ENCODE measurements at regions not wholly inside any gene's neighbourhood (a gene's known extent, or its start where the extent isn't known, plus 50 kb on each side); places are given as distances from the start of the nearest gene placed in this dataset.

GRCh38 chr10:117663750-117664149 is 121.2 kb downstream of the EMX2 start (continued):
- 0 out of 2 replicates have a peak, but pooled peaks have one; percentile 19 for TF ChIP-seq STAT3 (IDR thresholded peaks at IDR 0.05; ENCODE audit: low read depth, low read length)
- 0 out of 2 replicates have a peak, but pooled peaks have one; percentile 43 for TF ChIP-seq EED (IDR thresholded peaks at IDR 0.05; ENCODE audit: low read depth)
- peak; percentile 19; the same call in 1 of the 2 replicates for TF ChIP-seq SMC3 (IDR thresholded peaks at IDR 0.05; ENCODE audit: borderline replicate concordance, low read length)
- no peak for TF ChIP-seq RBBP5 (conservative IDR thresholded peaks at IDR 0.05)
- peak; percentile 23 for TF ChIP-seq USF1 (IDR thresholded peaks at IDR 0.05; ENCODE audit: borderline replicate concordance, extremely low read length, insufficient read depth, low read depth, low read length)
- peak; percentile 90 for TF ChIP-seq JUNB (IDR thresholded peaks at IDR 0.05)
- TF ChIP-seq IRF5 (IDR thresholded peaks at IDR 0.05; ENCODE audit: borderline replicate concordance): no peak
- peak; percentile 55 for TF ChIP-seq SP1 (IDR thresholded peaks at IDR 0.05; ENCODE audit: low read depth, low read length)
- no peak; the same call in 1 of the 2 replicates for TF ChIP-seq ZBTB40 (IDR thresholded peaks at IDR 0.05; ENCODE audit: borderline replicate concordance)
- TF ChIP-seq, protein P1, sequence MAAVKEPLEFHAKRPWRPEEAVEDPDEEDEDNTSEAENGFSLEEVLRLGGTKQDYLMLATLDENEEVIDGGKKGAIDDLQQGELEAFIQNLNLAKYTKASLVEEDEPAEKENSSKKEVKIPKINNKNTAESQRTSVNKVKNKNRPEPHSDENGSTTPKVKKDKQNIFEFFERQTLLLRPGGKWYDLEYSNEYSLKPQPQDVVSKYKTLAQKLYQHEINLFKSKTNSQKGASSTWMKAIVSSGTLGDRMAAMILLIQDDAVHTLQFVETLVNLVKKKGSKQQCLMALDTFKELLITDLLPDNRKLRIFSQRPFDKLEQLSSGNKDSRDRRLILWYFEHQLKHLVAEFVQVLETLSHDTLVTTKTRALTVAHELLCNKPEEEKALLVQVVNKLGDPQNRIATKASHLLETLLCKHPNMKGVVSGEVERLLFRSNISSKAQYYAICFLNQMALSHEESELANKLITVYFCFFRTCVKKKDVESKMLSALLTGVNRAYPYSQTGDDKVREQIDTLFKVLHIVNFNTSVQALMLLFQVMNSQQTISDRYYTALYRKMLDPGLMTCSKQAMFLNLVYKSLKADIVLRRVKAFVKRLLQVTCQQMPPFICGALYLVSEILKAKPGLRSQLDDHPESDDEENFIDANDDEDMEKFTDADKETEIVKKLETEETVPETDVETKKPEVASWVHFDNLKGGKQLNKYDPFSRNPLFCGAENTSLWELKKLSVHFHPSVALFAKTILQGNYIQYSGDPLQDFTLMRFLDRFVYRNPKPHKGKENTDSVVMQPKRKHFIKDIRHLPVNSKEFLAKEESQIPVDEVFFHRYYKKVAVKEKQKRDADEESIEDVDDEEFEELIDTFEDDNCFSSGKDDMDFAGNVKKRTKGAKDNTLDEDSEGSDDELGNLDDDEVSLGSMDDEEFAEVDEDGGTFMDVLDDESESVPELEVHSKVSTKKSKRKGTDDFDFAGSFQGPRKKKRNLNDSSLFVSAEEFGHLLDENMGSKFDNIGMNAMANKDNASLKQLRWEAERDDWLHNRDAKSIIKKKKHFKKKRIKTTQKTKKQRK (IDR thresholded peaks at IDR 0.05; ENCODE audit: low read depth, low read length): no peak
- no peak for TF ChIP-seq NKRF (conservative IDR thresholded peaks at IDR 0.05)
- no peak for TF ChIP-seq PML (IDR thresholded peaks at IDR 0.05; ENCODE audit: low read length)
- peak; percentile 94 for TF ChIP-seq ATF7 (IDR thresholded peaks at IDR 0.05; ENCODE audit: low read depth)
- no peak for TF ChIP-seq NFYA (IDR thresholded peaks at IDR 0.05; ENCODE audit: borderline replicate concordance, low read depth, low read length)

Data from GM12878 (cell line).